ENCODE measurements at regions not wholly inside any gene's neighbourhood (a gene's known extent, or its start where the extent isn't known, plus 50 kb on each side); places are given as distances from the start of the nearest gene placed in this dataset.

GRCh38 chr6:122141246-122141645, 258.2 kb upstream of the HSF2 start:
- no peak overlapping the region for H3K4me3 ChIP-seq (ENCODE audit: low read length in 2 of 2)
- intact Hi-C loops (cut with micrococcal nuclease): no loop called here

GRCh38 chr6:122143813-122144601, 255.4 kb upstream of the HSF2 start:
- POLR2A ChIA-PET (ENCODE audit: partially characterized antibody): no interaction called here
- no peak overlapping the region for H3K27ac Mint-ChIP-seq
- H3K9me3 ChIP-seq (ENCODE audit: control insufficient read depth in 1 of 2, low read length in 2 of 2): no peaks in the 10 kb centered on the region
- H3K27me3 Mint-ChIP-seq: no peaks in the 10 kb centered on the region
- H3K36me3 ChIP-seq (ENCODE audit: insufficient read depth, low read length): no peaks in the 10 kb centered on the region
- intact Hi-C loops (cut with micrococcal nuclease): no loop called here
- no peak for DNase-seq
- no peaks in the 10 kb centered on the region for H3K4me1 Mint-ChIP-seq
- CTCF ChIA-PET (ENCODE audit: partially characterized antibody): no interaction called here
- H3K27me3 ChIP-seq (ENCODE audit: insufficient read depth, low read length): no peaks in the 10 kb centered on the region
- peaks cover 0 to 2% (median 0%) of the 10 kb centered on the region in 8 donors for H3K9me3 Mint-ChIP-seq
- no peak overlapping the region for H3K27ac ChIP-seq (ENCODE audit: low read depth, low read length)
- no peaks in the 10 kb centered on the region for H3K4me1 ChIP-seq (ENCODE audit: insufficient read depth, low read length)
- no peak overlapping the region for H3K4me3 Mint-ChIP-seq
- no peak overlapping the region for H3K4me3 ChIP-seq (ENCODE audit: low read length in 2 of 2)
- H3K36me3 Mint-ChIP-seq: no peaks in the 10 kb centered on the region

More at GRCh38 chr6:122141246-122141645, 258.2 kb upstream of the HSF2 start:
- POLR2A ChIA-PET (ENCODE audit: partially characterized antibody): no interaction called here
- peaks cover 0 to 2% (median 0%) of the 10 kb centered on the region in 8 donors for H3K9me3 Mint-ChIP-seq
- Histone ChIP-seq H3K27me3 (ENCODE audit: insufficient read depth, low read length) (no peaks in the 10 kb centered on the region), H3K36me3 (ENCODE audit: insufficient read depth, low read length) (no peaks in the 10 kb centered on the region), H3K9me3 (ENCODE audit: control insufficient read depth in 1 of 2, low read length in 2 of 2) (no peaks in the 10 kb centered on the region), H3K27ac (ENCODE audit: low read depth, low read length) (no peak overlapping the region), H3K4me1 (ENCODE audit: insufficient read depth, low read length) (no peaks in the 10 kb centered on the region)
- H3K27me3 Mint-ChIP-seq: no peaks in the 10 kb centered on the region
- no peaks in the 10 kb centered on the region for H3K4me1 Mint-ChIP-seq
- no peak for DNase-seq
- no peak overlapping the region for H3K4me3 Mint-ChIP-seq
- no peak overlapping the region for H3K27ac Mint-ChIP-seq
- no peaks in the 10 kb centered on the region for H3K36me3 Mint-ChIP-seq
- CTCF ChIA-PET (ENCODE audit: partially characterized antibody): no interaction called here

GRCh38 chr6:122145246-122145645, 254.2 kb upstream of the HSF2 start:
- DNase-seq: no peak
- no peak overlapping the region for H3K4me3 ChIP-seq (ENCODE audit: low read length in 2 of 2)
- H3K27ac ChIP-seq (ENCODE audit: low read depth, low read length): no peak overlapping the region
- Mint-ChIP-seq H3K4me3 (no peak overlapping the region), H3K36me3 (no peaks in the 10 kb centered on the region), H3K27me3 (no peaks in the 10 kb centered on the region), H3K9me3 (peaks cover 0 to 2% (median 0%) of the 10 kb centered on the region in 8 donors), H3K4me1 (no peaks in the 10 kb centered on the region), H3K27ac (no peak overlapping the region)
- ChIA-PET CTCF (ENCODE audit: partially characterized antibody) (no interaction called here), POLR2A (ENCODE audit: partially characterized antibody) (no interaction called here)
- no peaks in the 10 kb centered on the region for H3K36me3 ChIP-seq (ENCODE audit: insufficient read depth, low read length)
- H3K9me3 ChIP-seq (ENCODE audit: control insufficient read depth in 1 of 2, low read length in 2 of 2): no peaks in the 10 kb centered on the region
- no peaks in the 10 kb centered on the region for H3K4me1 ChIP-seq (ENCODE audit: insufficient read depth, low read length)
- intact Hi-C loops (cut with micrococcal nuclease): no loop called here
- no peaks in the 10 kb centered on the region for H3K27me3 ChIP-seq (ENCODE audit: insufficient read depth, low read length)

DNA sequence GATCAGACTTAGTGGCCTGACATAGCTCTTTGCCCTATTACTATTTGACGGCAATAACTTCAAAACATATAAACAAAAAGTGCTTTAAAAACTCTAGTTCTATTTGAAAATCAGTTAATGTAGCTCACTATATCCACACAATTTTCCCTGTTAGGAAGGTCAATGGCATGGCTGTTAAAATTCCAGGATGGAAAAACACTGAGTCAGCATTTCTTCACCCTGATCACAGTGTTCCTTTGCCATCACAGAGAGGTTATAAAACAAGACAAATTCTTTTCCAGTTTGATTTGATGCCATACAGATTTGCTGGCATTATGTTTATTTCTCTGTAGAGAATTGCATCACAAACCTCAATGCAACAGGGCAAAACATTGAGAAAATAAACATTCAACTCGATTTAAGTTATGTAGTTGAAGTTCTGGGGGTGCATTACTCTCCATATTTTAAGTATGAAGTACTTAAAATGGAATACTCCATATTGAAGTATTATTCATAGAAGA, 253.7 kb upstream of the HSF2 start:
- Mint-ChIP-seq H3K27ac (no peak overlapping the region), H3K9me3 (peaks cover 0 to 2% (median 0%) of the 10 kb centered on the region in 8 donors), H3K4me3 (no peak overlapping the region), H3K36me3 (no peaks in the 10 kb centered on the region), H3K4me1 (no peaks in the 10 kb centered on the region), H3K27me3 (no peaks in the 10 kb centered on the region)
- Histone ChIP-seq H3K4me3 (ENCODE audit: low read length in 2 of 2) (no peak overlapping the region), H3K4me1 (ENCODE audit: insufficient read depth, low read length) (no peaks in the 10 kb centered on the region), H3K27ac (ENCODE audit: low read depth, low read length) (no peak overlapping the region), H3K27me3 (ENCODE audit: insufficient read depth, low read length) (no peaks in the 10 kb centered on the region), H3K9me3 (ENCODE audit: control insufficient read depth in 1 of 2, low read length in 2 of 2) (no peaks in the 10 kb centered on the region), H3K36me3 (ENCODE audit: insufficient read depth, low read length) (no peaks in the 10 kb centered on the region)
- POLR2A ChIA-PET (ENCODE audit: partially characterized antibody): no interaction called here
- no peak for DNase-seq
- intact Hi-C loops (cut with micrococcal nuclease): no loop called here
- CTCF ChIA-PET (ENCODE audit: partially characterized antibody): no interaction called here

DNA sequence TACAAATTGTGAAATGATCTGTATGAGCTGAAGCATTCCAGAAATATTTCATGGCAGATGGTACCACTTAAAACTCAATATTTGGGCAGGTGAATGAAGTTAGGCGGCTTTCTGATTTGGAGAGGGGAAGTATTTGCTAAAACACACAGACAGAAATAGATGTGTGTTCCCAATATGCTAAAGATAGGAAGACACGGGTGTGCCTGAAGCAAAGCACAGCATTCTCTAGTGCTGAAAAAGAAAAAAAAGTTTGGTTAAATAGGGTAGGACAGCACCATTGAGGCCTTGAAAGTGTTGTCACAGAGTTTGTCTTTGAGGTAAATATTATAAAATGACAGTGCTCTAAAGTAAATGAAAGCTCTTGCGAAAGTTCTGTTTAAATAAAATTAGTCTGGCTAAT, 252.2 kb upstream of the HSF2 start:
- Mint-ChIP-seq H3K36me3 (no peaks in the 10 kb centered on the region), H3K4me1 (no peaks in the 10 kb centered on the region), H3K27ac (no peak overlapping the region), H3K4me3 (no peak overlapping the region), H3K9me3 (peaks cover 0 to 2% (median 0%) of the 10 kb centered on the region in 8 donors), H3K27me3 (no peaks in the 10 kb centered on the region)
- H3K36me3 ChIP-seq (ENCODE audit: insufficient read depth, low read length): no peaks in the 10 kb centered on the region
- H3K27ac ChIP-seq (ENCODE audit: low read depth, low read length): no peak overlapping the region
- H3K4me3 ChIP-seq (ENCODE audit: low read length in 2 of 2): no peak overlapping the region
- H3K4me1 ChIP-seq (ENCODE audit: insufficient read depth, low read length): no peaks in the 10 kb centered on the region
- intact Hi-C loops (cut with micrococcal nuclease): no loop called here
- POLR2A ChIA-PET (ENCODE audit: partially characterized antibody): no interaction called here
- CTCF ChIA-PET (ENCODE audit: partially characterized antibody): no interaction called here
- H3K9me3 ChIP-seq (ENCODE audit: control insufficient read depth in 1 of 2, low read length in 2 of 2): no peaks in the 10 kb centered on the region
- no peaks in the 10 kb centered on the region for H3K27me3 ChIP-seq (ENCODE audit: insufficient read depth, low read length)
- DNase-seq: no peak

- Histone ChIP-seq H3K9me3 (ENCODE audit: control insufficient read depth in 1 of 2, low read length in 2 of 2) (no peaks in the 10 kb centered on the region), H3K4me3 (ENCODE audit: low read length in 2 of 2) (no peak overlapping the region), H3K27me3 (ENCODE audit: insufficient read depth, low read length) (no peaks in the 10 kb centered on the region), H3K36me3 (ENCODE audit: insufficient read depth, low read length) (no peaks in the 10 kb centered on the region), H3K4me1 (ENCODE audit: insufficient read depth, low read length) (no peaks in the 10 kb centered on the region), H3K27ac (ENCODE audit: low read depth, low read length) (no peak overlapping the region)
- H3K4me3 Mint-ChIP-seq: no peak overlapping the region
- no peak overlapping the region for H3K27ac Mint-ChIP-seq
- intact Hi-C loops (cut with micrococcal nuclease): no loop called here
- no peak for DNase-seq
- no peaks in the 10 kb centered on the region for H3K9me3 Mint-ChIP-seq
- peaks cover 0 to 1% of the 10 kb centered on the region in 2 donors for H3K27me3 Mint-ChIP-seq
- H3K36me3 Mint-ChIP-seq: no peaks in the 10 kb centered on the region
- H3K4me1 Mint-ChIP-seq: no peaks in the 10 kb centered on the region
- POLR2A ChIA-PET (ENCODE audit: partially characterized antibody): no interaction called here
- CTCF ChIA-PET (ENCODE audit: partially characterized antibody): interaction anchor here (0.7 kb wide), 1 partner anchor 1067 kb away, joined by 3 read pairs; no protein-coding TSS in a partner anchor
These were observed 248.4 kb upstream of the HSF2 start for GRCh38 chr6:122151066-122151465.

- Mint-ChIP-seq H3K36me3 (no peaks in the 10 kb centered on the region), H3K4me1 (no peaks in the 10 kb centered on the region), H3K27me3 (peaks cover 0 to 1% of the 10 kb centered on the region in 2 donors), H3K4me3 (no peak overlapping the region), H3K9me3 (no peaks in the 10 kb centered on the region), H3K27ac (no peak overlapping the region)
- Histone ChIP-seq H3K27ac (ENCODE audit: low read depth, low read length) (no peak overlapping the region), H3K4me1 (ENCODE audit: insufficient read depth, low read length) (no peaks in the 10 kb centered on the region), H3K36me3 (ENCODE audit: insufficient read depth, low read length) (no peaks in the 10 kb centered on the region), H3K4me3 (ENCODE audit: low read length in 2 of 2) (no peak overlapping the region), H3K27me3 (ENCODE audit: insufficient read depth, low read length) (no peaks in the 10 kb centered on the region), H3K9me3 (ENCODE audit: control insufficient read depth in 1 of 2, low read length in 2 of 2) (no peaks in the 10 kb centered on the region)
- no peak for DNase-seq
- intact Hi-C loops (cut with micrococcal nuclease): no loop called here
- POLR2A ChIA-PET (ENCODE audit: partially characterized antibody): no interaction called here
- CTCF ChIA-PET (ENCODE audit: partially characterized antibody): no interaction called here
These were observed 247.7 kb upstream of the HSF2 start for GRCh38 chr6:122151763-122152162.
